H9 (cell line): ENCODE measurements at regions not wholly inside any gene's neighbourhood (a gene's known extent, or its start where the extent isn't known, plus 50 kb on each side); places are given as distances from the start of the nearest gene placed in this dataset.

ENCODE experiments used
- DNase-seq: peaks from one replicate; pipeline ENCODE4 v3.0.0-alpha.2; 2017
- H2AFZ ChIP-seq: one replicate; pipeline ENCODE4 v1.6.1; 2013; ENCODE audit warnings: mild to moderate bottlenecking, low read length, control low read depth, moderate library complexity
- H2AK5ac ChIP-seq: 2 replicates; pipeline ENCODE4 v1.6.1; 2013; ENCODE audit warnings: low read length, control low read depth, mixed read lengths; ENCODE audit not compliant: insufficient read length
- H2BK120ac ChIP-seq: one replicate; pipeline ENCODE4 v1.6.1; 2013; ENCODE audit warnings: low read depth, mild to moderate bottlenecking, low read length, control low read depth, inconsistent platforms; ENCODE audit not compliant: poor library complexity, severe bottlenecking
- H2BK12ac ChIP-seq: 2 replicates; pipeline ENCODE4 v1.6.1; 2013; ENCODE audit warnings: low read length, control low read depth, mixed read lengths, low read depth; ENCODE audit not compliant: insufficient read length
- H2BK15ac ChIP-seq: 2 replicates; pipeline ENCODE4 v1.6.1; 2013; ENCODE audit warnings: low read depth, low read length, control low read depth
- H2BK20ac ChIP-seq: one replicate; pipeline ENCODE4 v1.6.1; 2013; ENCODE audit warnings: low read depth, mild to moderate bottlenecking, low read length, control low read depth, inconsistent platforms; ENCODE audit not compliant: poor library complexity, severe bottlenecking
- H2BK5ac ChIP-seq: 2 replicates; pipeline ENCODE4 v1.6.1; 2013; ENCODE audit warnings: low read length, control low read depth, mixed read lengths; ENCODE audit not compliant: insufficient read length
- H3K14ac ChIP-seq: 2 replicates; pipeline ENCODE4 v1.6.1; 2013; ENCODE audit warnings: low read length, control low read depth; ENCODE audit not compliant: insufficient read depth
- H3K18ac ChIP-seq: 2 replicates; pipeline ENCODE4 v1.6.1; 2013; ENCODE audit warnings: low read depth, mild to moderate bottlenecking, mixed read lengths, low read length, control low read depth; ENCODE audit not compliant: insufficient read length
- H3K23ac ChIP-seq: 2 replicates; pipeline ENCODE4 v1.6.1; 2013; ENCODE audit warnings: low read length, control low read depth, mixed read lengths, low read depth; ENCODE audit not compliant: insufficient read length
- H3K23me2 ChIP-seq: 2 replicates; pipeline ENCODE4 v1.6.1; 2013; ENCODE audit warnings: low read depth, mild to moderate bottlenecking, mixed read lengths, low read length, control low read depth; ENCODE audit not compliant: insufficient read length, poor library complexity, severe bottlenecking
- H3K27ac ChIP-seq: 2 replicates; pipeline ENCODE4 v1.5.1; 2013; ENCODE audit warnings: low read length, control low read depth, mixed read lengths, low read depth; ENCODE audit not compliant: insufficient read length
- H3K27me3 ChIP-seq: 2 replicates; pipeline ENCODE4 v1.6.1; 2013; ENCODE audit warnings: low read length, control low read depth, inconsistent platforms; ENCODE audit not compliant: insufficient read depth
- H3K4ac ChIP-seq: 2 replicates; pipeline ENCODE4 v1.6.1; 2013; ENCODE audit warnings: low read depth, mild to moderate bottlenecking, control low read depth, inconsistent platforms, low read length, moderate library complexity
- H3K4me1 ChIP-seq: 2 replicates; pipeline ENCODE4 v1.6.1; 2013; ENCODE audit warnings: low read length, control low read depth, inconsistent platforms; ENCODE audit not compliant: insufficient read depth
- H3K4me2 ChIP-seq: 2 replicates; pipeline ENCODE4 v1.6.1; 2013; ENCODE audit warnings: low read length, control low read depth, mixed read lengths; ENCODE audit not compliant: insufficient read length, insufficient read depth
- H3K56ac ChIP-seq: 2 replicates; pipeline ENCODE4 v1.6.1; 2013; ENCODE audit warnings: low read depth, mild to moderate bottlenecking, mixed read lengths, low read length, control low read depth; ENCODE audit not compliant: insufficient read length
- H3K79me1 ChIP-seq: 2 replicates; pipeline ENCODE4 v1.6.1; 2013; ENCODE audit warnings: low read depth, mild to moderate bottlenecking, moderate library complexity, low read length, control low read depth, inconsistent platforms; ENCODE audit not compliant: insufficient read depth, poor library complexity, severe bottlenecking
- H3K79me2 ChIP-seq: 2 replicates; pipeline ENCODE4 v1.6.1; 2013; ENCODE audit warnings: low read length, control low read depth, inconsistent platforms; ENCODE audit not compliant: insufficient read depth
- H3K9ac ChIP-seq: 2 replicates; pipeline ENCODE4 v1.6.1; 2013; ENCODE audit warnings: low read length, control low read depth, mixed read lengths; ENCODE audit not compliant: insufficient read length; ENCODE audit errors: extremely low read depth
- H3K9me3 ChIP-seq: one replicate; pipeline ENCODE4 v1.6.1; 2013; ENCODE audit warnings: low read depth, low read length, inconsistent platforms; ENCODE audit not compliant: control insufficient read depth
- H3T11ph ChIP-seq: one replicate; pipeline ENCODE4 v1.6.1; 2013; ENCODE audit warnings: mild to moderate bottlenecking, low read length, control low read depth, inconsistent platforms
- H4K20me1 ChIP-seq: one replicate; pipeline ENCODE4 v1.6.1; 2013; ENCODE audit not compliant: control insufficient read depth, insufficient read length, insufficient read depth
- H4K5ac ChIP-seq: 2 replicates; pipeline ENCODE4 v1.6.1; 2013; ENCODE audit warnings: low read depth, mild to moderate bottlenecking, mixed read lengths, low read length, control low read depth; ENCODE audit not compliant: insufficient read length
- H4K8ac ChIP-seq: replicated peaks from 2 replicates; pipeline ENCODE4 v1.6.1; 2013; ENCODE audit warnings: low read length, control low read depth, mixed read lengths, low read depth; ENCODE audit not compliant: insufficient read length
- H4K91ac ChIP-seq: 2 replicates; pipeline ENCODE4 v1.6.1; 2013; ENCODE audit warnings: low read depth, mild to moderate bottlenecking, moderate library complexity, mixed read lengths, low read length, control low read depth; ENCODE audit not compliant: insufficient read length
- H3K27ac Mint-ChIP-seq, 3 experiments: 2 replicates in 2 of 3; 3 replicates in 1 of 3; pipeline ENCODE4 v1.8.0; 2020 to 2021; ENCODE audit warnings: mixed read lengths in 3 of 3, mild to moderate bottlenecking in 1 of 3, moderate library complexity in 1 of 3
- H3K27me3 Mint-ChIP-seq: 2 replicates; pipeline ENCODE4 v1.8.0; 2021; ENCODE audit warnings: low read depth, mild to moderate bottlenecking, moderate library complexity, mixed read lengths
- H3K36me3 Mint-ChIP-seq, 3 experiments: 2 replicates in 2 of 3; 3 replicates in 1 of 3; pipeline ENCODE4 v1.8.0; 2020 to 2021; ENCODE audit warnings: low read depth in 3 of 3, mixed read lengths in 3 of 3; ENCODE audit not compliant: insufficient read depth in 1 of 3
- H3K4me1 Mint-ChIP-seq, 2 experiments: 2 replicates each; pipeline ENCODE4 v1.8.0; 2020; ENCODE audit warnings: mixed read lengths in 2 of 2
- H3K4me3 Mint-ChIP-seq, 2 experiments: 2 replicates in 1 of 2; 3 replicates in 1 of 2; pipeline ENCODE4 v1.8.0; 2020 to 2021; ENCODE audit warnings: mild to moderate bottlenecking in 2 of 2, mixed read lengths in 2 of 2, moderate library complexity in 1 of 2
- H3K9me3 Mint-ChIP-seq, 2 experiments: 2 replicates in 1 of 2; 3 replicates in 1 of 2; pipeline ENCODE4 v1.8.0; 2020; ENCODE audit warnings: mild to moderate bottlenecking in 2 of 2, mixed read lengths in 2 of 2, moderate library complexity in 1 of 2
- WGBS: extraction: QIAGEN DNeasy Blood & Tissue Kit; methylation state at CpG from one replicate; pipeline ENCODE4 v1.1.7; 2013; ENCODE audit warnings: missing lambda C conversion rate, low lambda C conversion rate, mixed read lengths; ENCODE audit not compliant: insufficient read length; ENCODE audit errors: extremely low coverage; 5-methylcytosine and 5-hydroxymethylcytosine counted together
- TF ChIP-seq, protein P1 (sequence below): fragments of 200-600 bp; sonication (generic); conservative IDR thresholded peaks from 3 replicates; pipeline ENCODE4 v1.8.0; 2021; ENCODE audit warnings: antibody characterized with exemption, mild to moderate bottlenecking

DNA sequence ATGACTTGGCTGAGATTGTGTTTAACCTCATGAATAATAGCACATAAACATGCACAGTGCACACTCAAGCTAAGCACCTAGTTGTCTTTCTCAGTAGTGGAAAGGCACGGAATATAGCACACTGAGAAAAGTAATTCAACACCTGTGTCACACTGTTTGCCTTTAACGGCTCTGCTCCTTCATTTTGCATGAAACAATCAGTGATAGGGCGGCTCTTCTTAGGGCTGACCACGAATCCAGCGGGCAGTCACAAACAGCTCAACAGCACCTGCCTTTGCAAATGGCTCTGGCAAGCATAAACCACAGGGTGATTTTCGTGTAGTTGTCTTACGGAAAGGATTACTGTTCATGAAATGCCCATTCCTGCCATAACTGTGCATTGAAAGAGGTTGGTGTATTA is 954.0 kb upstream of the TENM3 start:
- TF ChIP-seq, protein P1, sequence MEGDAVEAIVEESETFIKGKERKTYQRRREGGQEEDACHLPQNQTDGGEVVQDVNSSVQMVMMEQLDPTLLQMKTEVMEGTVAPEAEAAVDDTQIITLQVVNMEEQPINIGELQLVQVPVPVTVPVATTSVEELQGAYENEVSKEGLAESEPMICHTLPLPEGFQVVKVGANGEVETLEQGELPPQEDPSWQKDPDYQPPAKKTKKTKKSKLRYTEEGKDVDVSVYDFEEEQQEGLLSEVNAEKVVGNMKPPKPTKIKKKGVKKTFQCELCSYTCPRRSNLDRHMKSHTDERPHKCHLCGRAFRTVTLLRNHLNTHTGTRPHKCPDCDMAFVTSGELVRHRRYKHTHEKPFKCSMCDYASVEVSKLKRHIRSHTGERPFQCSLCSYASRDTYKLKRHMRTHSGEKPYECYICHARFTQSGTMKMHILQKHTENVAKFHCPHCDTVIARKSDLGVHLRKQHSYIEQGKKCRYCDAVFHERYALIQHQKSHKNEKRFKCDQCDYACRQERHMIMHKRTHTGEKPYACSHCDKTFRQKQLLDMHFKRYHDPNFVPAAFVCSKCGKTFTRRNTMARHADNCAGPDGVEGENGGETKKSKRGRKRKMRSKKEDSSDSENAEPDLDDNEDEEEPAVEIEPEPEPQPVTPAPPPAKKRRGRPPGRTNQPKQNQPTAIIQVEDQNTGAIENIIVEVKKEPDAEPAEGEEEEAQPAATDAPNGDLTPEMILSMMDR, result no peak
- Histone ChIP-seq H3K56ac (no peak overlapping the region), H3K14ac (no peak overlapping the region), H2BK5ac (no peak overlapping the region), H3K4me2 (no peak overlapping the region), H3K27me3 (no peaks in the 10 kb centered on the region), H2BK12ac (no peak overlapping the region), H3K79me1 (no peaks in the 10 kb centered on the region), H2BK15ac (no peak overlapping the region), H4K8ac (no peak overlapping the region), H3K23me2 (no peaks in the 10 kb centered on the region), H3K4ac (no peak overlapping the region), H3K23ac (no peak overlapping the region), H2BK20ac (no peak overlapping the region), H4K5ac (no peak overlapping the region), H4K91ac (no peak overlapping the region), H3T11ph (no peak overlapping the region), H3K4me1 (no peaks in the 10 kb centered on the region; the same call in 1 of the 2 replicates), H3K27ac (no peak overlapping the region), H3K18ac (no peak overlapping the region), H3K9ac (no peak overlapping the region), H2AK5ac (no peak overlapping the region), H2AFZ (no peak overlapping the region), H3K9me3 (no peaks in the 10 kb centered on the region), H2BK120ac (no peak overlapping the region), H4K20me1 (no peaks in the 10 kb centered on the region), H3K79me2 (no peaks in the 10 kb centered on the region)
- no CpG with 5 or more reads among the region's 7 CpGs for WGBS
- no peak for DNase-seq
- peaks cover 23 to 25% of the 10 kb centered on the region in 2 experiments for H3K4me1 Mint-ChIP-seq
- no peak overlapping the region for H3K4me3 Mint-ChIP-seq
- peaks cover 1% of the 10 kb centered on the region; the same call in 1 of the 2 replicates for H3K27me3 Mint-ChIP-seq
- H3K27ac Mint-ChIP-seq, result no peak overlapping the region
- no peaks in the 10 kb centered on the region for H3K36me3 Mint-ChIP-seq
- H3K9me3 Mint-ChIP-seq, result no peaks in the 10 kb centered on the region
